HCT116 (cell line): ENCODE measurements at regions not wholly inside any gene's neighbourhood (a gene's known extent, or its start where the extent isn't known, plus 50 kb on each side); places are given as distances from the start of the nearest gene placed in this dataset.

ENCODE experiments used
- ATAC-seq: fragments of 200-7000 bp; cut with Tn5 transposase; 2 replicates; pipeline ENCODE4 v1.9.1; 2020; ENCODE audit warnings: mild to moderate bottlenecking, moderate library complexity
- BruUV-seq: library from RNA; stranded (reverse); fragments of 400-500 nt; replicated peaks from 2 replicates; lab custom pipeline; 2021; lab: Mats Ljungman, UMichigan
- CTCF ChIA-PET: fragments of 300-600 bp; sonication (Branson Sonifier 250); formaldehyde crosslinking; loops from one replicate; lab custom pipeline; 2021; ENCODE audit warnings: antibody characterized with exemption; lab: Charles Lee
- POLR2A ChIA-PET: fragments of 300-600, 350-600 bp; sonication (Branson Sonifier 250); formaldehyde crosslinking; loops from one replicate; lab custom pipeline; 2021; ENCODE audit warnings: antibody characterized with exemption; lab: Charles Lee
- RAD21 ChIA-PET, 2 experiments: fragments of 300-600 bp; sonication (Branson Sonifier 250); formaldehyde crosslinking; loops; one replicate each; lab custom pipeline; 2023; ENCODE audit warnings: low total read pairs in 2 of 2; ENCODE audit not compliant: uncharacterized antibody in 2 of 2, unreplicated experiment in 2 of 2, low non-redundant PET in 1 of 2; lab: Charles Lee
- DNase-seq: peaks from one replicate; pipeline ENCODE4 v3.0.0-alpha.2; 2010; ENCODE audit warnings: low read depth, low spot score
- H2AFZ ChIP-seq: fragments of 200-600 bp; shearing (Covaris generic), sonication (generic); 2 replicates; pipeline ENCODE4 v1.6.1; 2017; ENCODE audit warnings: low read depth, mixed run types, mixed read lengths, antibody characterized with exemption, low read length; ENCODE audit not compliant: poor library complexity, severe bottlenecking
- H3K27ac ChIP-seq: 2 replicates; pipeline ENCODE4 v1.5.1; 2012; ENCODE audit warnings: low read depth, low read length
- H3K27me3 ChIP-seq: fragments of 200-600 bp; sonication (generic); 2 replicates; pipeline ENCODE4 v1.6.1; 2016; ENCODE audit warnings: mixed run types, low read length, mixed read lengths; ENCODE audit not compliant: insufficient read depth
- H3K36me3 ChIP-seq, 2 experiments: fragments of 200-500 bp in 1 of 2; fragments of 200-600 bp in 1 of 2; sonication (Bioruptor generic) in 1 of 2; sonication (generic) in 1 of 2; 2 replicates each; pipeline versions ENCODE4 v1.5.1 to v1.6.1; 2014 to 2016; ENCODE audit warnings: low read length in 2 of 2, inconsistent platforms in 1 of 2, mixed read lengths in 1 of 2, mixed run types in 1 of 2; ENCODE audit not compliant: insufficient read depth in 2 of 2, control insufficient read depth in 1 of 2
- H3K4me1 ChIP-seq, 2 experiments: fragments of 200-600 bp in 1 of 2; sonication (generic) in 1 of 2; 2 replicates each; pipeline versions ENCODE4 v1.5.1 to v1.6.1; 2012 to 2017; ENCODE audit warnings: low read length in 2 of 2, inconsistent platforms in 1 of 2, mild to moderate bottlenecking in 1 of 2, mixed read lengths in 1 of 2, mixed run types in 1 of 2, moderate library complexity in 1 of 2; ENCODE audit not compliant: insufficient read depth in 2 of 2, control insufficient read depth in 1 of 2
- H3K4me2 ChIP-seq: fragments of 200-600 bp; sonication (generic); 2 replicates; pipeline ENCODE4 v1.6.1; 2017; ENCODE audit warnings: mixed run types, low read length, mixed read lengths
- H3K4me3 ChIP-seq, 2 experiments: fragments of 200-600 bp in 1 of 2; sonication (generic) in 1 of 2; replicated peaks in 1 of 2; 2 replicates each; pipeline ENCODE4 v1.5.1; 2011 to 2016; ENCODE audit warnings: low read length in 2 of 2, control low read depth in 1 of 2, low read depth in 1 of 2, mild to moderate bottlenecking in 1 of 2, mixed read lengths in 1 of 2, mixed run types in 1 of 2
- H3K79me2 ChIP-seq: fragments of 200-600 bp; sonication (generic); 2 replicates; pipeline ENCODE4 v1.6.1; 2017; ENCODE audit warnings: mild to moderate bottlenecking, mixed run types, low read length, moderate library complexity, mixed read lengths; ENCODE audit not compliant: insufficient read depth
- H3K9ac ChIP-seq: fragments of 200-600 bp; sonication (generic); 2 replicates; pipeline ENCODE4 v1.6.1; 2016; ENCODE audit warnings: low read length, mixed read lengths
- H3K9me2 ChIP-seq: fragments of 200-600 bp; sonication (generic), shearing (Covaris generic); 2 replicates; pipeline ENCODE4 v1.6.1; 2017; ENCODE audit warnings: mixed run types, mild to moderate bottlenecking, moderate library complexity; ENCODE audit not compliant: insufficient read depth
- H3K9me3 ChIP-seq, 2 experiments: fragments of 200-500 bp in 1 of 2; fragments of 200-600 bp in 1 of 2; sonication (Bioruptor generic) in 1 of 2; sonication (generic) in 1 of 2; 2 replicates each; pipeline ENCODE4 v1.6.1; 2014 to 2017; ENCODE audit warnings: low read length in 2 of 2, mixed read lengths in 2 of 2, inconsistent platforms in 1 of 2, low read depth in 1 of 2, mild to moderate bottlenecking in 1 of 2, mixed run types in 1 of 2, moderate library complexity in 1 of 2; ENCODE audit not compliant: control insufficient read depth in 1 of 2, insufficient read depth in 1 of 2
- H4K20me1 ChIP-seq: fragments of 200-600 bp; sonication (generic), shearing (Covaris generic); 2 replicates; pipeline ENCODE4 v1.6.1; 2017; ENCODE audit warnings: mixed run types, mild to moderate bottlenecking, moderate library complexity; ENCODE audit not compliant: insufficient read depth
- CBX3 ChIP-seq: IDR thresholded peaks from 2 replicates; pipeline ENCODE4 v1.6.1; 2012; ENCODE audit warnings: low read depth
- CEBPB ChIP-seq: IDR thresholded peaks from 2 replicates; pipeline ENCODE4 v1.6.1; 2012; ENCODE audit warnings: low read depth
- EGR1 ChIP-seq: IDR thresholded peaks from 2 replicates; pipeline ENCODE4 v1.6.1; 2012; ENCODE audit warnings: low read depth
- JUND ChIP-seq: IDR thresholded peaks from 2 replicates; pipeline ENCODE4 v1.6.1; 2012
- POLR2AphosphoS5 ChIP-seq: IDR thresholded peaks from 2 replicates; pipeline ENCODE4 v1.6.1; 2011; ENCODE audit warnings: mild to moderate bottlenecking, low read depth, low read length, moderate library complexity
- SP1 ChIP-seq: IDR thresholded peaks from 2 replicates; pipeline ENCODE4 v1.6.1; 2012; ENCODE audit warnings: low read depth
- ZFX ChIP-seq: fragments of 450-650 bp; IDR thresholded peaks from 2 replicates; pipeline ENCODE4 v1.6.1; 2017
- ZNF274 ChIP-seq: fragments of 200-500 bp; sonication (Bioruptor generic); IDR thresholded peaks from 2 replicates; pipeline ENCODE4 v1.6.1; 2014; ENCODE audit warnings: mild to moderate bottlenecking, low read depth, low read length, inconsistent platforms
- intact Hi-C: fragments of 100-400 bp; cut with micrococcal nuclease; formaldehyde crosslinking; loops from 2 replicates; pipeline ENCODE4 v1.10.0; 2022
- TF ChIP-seq, protein P1 (sequence below): IDR thresholded peaks from 2 replicates; pipeline ENCODE4 v1.6.1; 2012; ENCODE audit warnings: low read depth
- TF ChIP-seq, protein P2 (sequence below): IDR thresholded peaks from 2 replicates; pipeline ENCODE4 v1.6.1; 2012

DNA sequence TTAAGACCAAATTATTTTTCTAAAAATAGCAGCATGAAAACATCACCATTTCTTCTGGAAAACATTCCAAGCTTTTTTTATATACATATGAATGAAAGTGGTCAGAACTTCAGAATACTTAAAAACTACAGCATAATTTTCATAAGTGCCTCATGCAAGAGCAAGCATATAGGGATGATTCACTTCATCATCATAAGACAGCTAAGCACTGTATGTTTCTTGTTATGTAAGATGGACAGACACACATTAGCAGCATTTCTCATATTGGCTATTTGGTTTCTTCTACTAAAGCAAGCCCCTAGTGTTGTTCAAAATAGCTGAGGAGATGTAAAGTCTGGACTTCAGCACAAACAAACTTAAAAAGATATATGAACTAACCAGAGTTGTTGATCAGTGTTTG, 213.1 kb upstream of the NOCT start:
- DNase-seq (no peak), ATAC-seq (no peak)
- Histone ChIP-seq H3K9me3 (no peaks in the 10 kb centered on the region), H2AFZ (no peak overlapping the region), H3K4me3 (no peak overlapping the region), H3K79me2 (no peaks in the 10 kb centered on the region), H3K4me1 (no peaks in the 10 kb centered on the region), H3K36me3 (no peaks in the 10 kb centered on the region), H3K9me2 (no peaks in the 10 kb centered on the region), H3K27me3 (peaks cover 62% of the 10 kb centered on the region), H4K20me1 (no peaks in the 10 kb centered on the region), H3K9ac (no peak overlapping the region), H3K27ac (no peak overlapping the region), H3K4me2 (no peak overlapping the region)
- ChIA-PET RAD21 (no interaction called here), CTCF (no interaction called here), POLR2A (no interaction called here)
- intact Hi-C loops = no loop called here
- no TSS peak for BruUV-seq
- no peak for TF ChIP-seq ZFX
- TF ChIP-seq EGR1 = no peak
- no peak for TF ChIP-seq CEBPB
- TF ChIP-seq CBX3 = no peak
- TF ChIP-seq, protein P1, sequence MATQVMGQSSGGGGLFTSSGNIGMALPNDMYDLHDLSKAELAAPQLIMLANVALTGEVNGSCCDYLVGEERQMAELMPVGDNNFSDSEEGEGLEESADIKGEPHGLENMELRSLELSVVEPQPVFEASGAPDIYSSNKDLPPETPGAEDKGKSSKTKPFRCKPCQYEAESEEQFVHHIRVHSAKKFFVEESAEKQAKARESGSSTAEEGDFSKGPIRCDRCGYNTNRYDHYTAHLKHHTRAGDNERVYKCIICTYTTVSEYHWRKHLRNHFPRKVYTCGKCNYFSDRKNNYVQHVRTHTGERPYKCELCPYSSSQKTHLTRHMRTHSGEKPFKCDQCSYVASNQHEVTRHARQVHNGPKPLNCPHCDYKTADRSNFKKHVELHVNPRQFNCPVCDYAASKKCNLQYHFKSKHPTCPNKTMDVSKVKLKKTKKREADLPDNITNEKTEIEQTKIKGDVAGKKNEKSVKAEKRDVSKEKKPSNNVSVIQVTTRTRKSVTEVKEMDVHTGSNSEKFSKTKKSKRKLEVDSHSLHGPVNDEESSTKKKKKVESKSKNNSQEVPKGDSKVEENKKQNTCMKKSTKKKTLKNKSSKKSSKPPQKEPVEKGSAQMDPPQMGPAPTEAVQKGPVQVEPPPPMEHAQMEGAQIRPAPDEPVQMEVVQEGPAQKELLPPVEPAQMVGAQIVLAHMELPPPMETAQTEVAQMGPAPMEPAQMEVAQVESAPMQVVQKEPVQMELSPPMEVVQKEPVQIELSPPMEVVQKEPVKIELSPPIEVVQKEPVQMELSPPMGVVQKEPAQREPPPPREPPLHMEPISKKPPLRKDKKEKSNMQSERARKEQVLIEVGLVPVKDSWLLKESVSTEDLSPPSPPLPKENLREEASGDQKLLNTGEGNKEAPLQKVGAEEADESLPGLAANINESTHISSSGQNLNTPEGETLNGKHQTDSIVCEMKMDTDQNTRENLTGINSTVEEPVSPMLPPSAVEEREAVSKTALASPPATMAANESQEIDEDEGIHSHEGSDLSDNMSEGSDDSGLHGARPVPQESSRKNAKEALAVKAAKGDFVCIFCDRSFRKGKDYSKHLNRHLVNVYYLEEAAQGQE = no peak
- no peak for TF ChIP-seq JUND
- no peak for TF ChIP-seq POLR2AphosphoS5
- TF ChIP-seq, protein P2, sequence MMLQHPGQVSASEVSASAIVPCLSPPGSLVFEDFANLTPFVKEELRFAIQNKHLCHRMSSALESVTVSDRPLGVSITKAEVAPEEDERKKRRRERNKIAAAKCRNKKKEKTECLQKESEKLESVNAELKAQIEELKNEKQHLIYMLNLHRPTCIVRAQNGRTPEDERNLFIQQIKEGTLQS = no peak
- TF ChIP-seq ZNF274 = no peak
- TF ChIP-seq SP1 = no peak
